B cell (primary cell): ENCODE measurements at regions not wholly inside any gene's neighbourhood (a gene's known extent, or its start where the extent isn't known, plus 50 kb on each side); places are given as distances from the start of the nearest gene placed in this dataset.

Experiments
- ATAC-seq: fragments of 200-7000 bp; cut with Tn5 transposase; one replicate; pipeline ENCODE4 v1.10.0; 2021; ENCODE audit warnings: low read depth, mild to moderate bottlenecking, moderate number of reproducible peaks, moderate library complexity
- CTCF ChIA-PET: fragments of 350-600 bp; sonication (Branson Sonifier 250); formaldehyde crosslinking; loops from one replicate; lab custom pipeline; 2021; ENCODE audit warnings: antibody characterized with exemption, inconsistent platforms; lab: Charles Lee
- POLR2A ChIA-PET: fragments of 350-600 bp; sonication (Branson Sonifier 250); formaldehyde crosslinking; loops from one replicate; lab custom pipeline; 2021; ENCODE audit warnings: antibody characterized with exemption; lab: Charles Lee
- DNase-seq: peaks from one replicate; pipeline ENCODE4 v3.0.0; 2013
- H2AFZ ChIP-seq: 2 replicates; pipeline ENCODE4 v1.6.1; 2012; ENCODE audit warnings: mild to moderate bottlenecking, low read depth, low read length; ENCODE audit not compliant: insufficient read depth, poor library complexity, severe bottlenecking
- H3K27ac ChIP-seq, 2 donors: 1 replicate in 1 of 2; 2 replicates in 1 of 2; pipeline ENCODE4 v1.5.1; 2012 to 2013; ENCODE audit warnings: low read length in 2 of 2, mild to moderate bottlenecking in 2 of 2, moderate library complexity in 1 of 2
- H3K27me3 ChIP-seq, 4 experiments: fragments of 200-600 bp in 1 of 4; sonication (generic) in 1 of 4; replicated peaks in 1 of 4; 1 replicate in 2 of 4; 2 replicates in 2 of 4; pipeline versions ENCODE4 v1.6.1 to v1.7.0; 2013 to 2016; ENCODE audit warnings: low read length in 3 of 4, mild to moderate bottlenecking in 2 of 4, mixed read lengths in 1 of 4, moderate library complexity in 1 of 4; ENCODE audit not compliant: insufficient read depth in 4 of 4, control insufficient read depth in 3 of 4; ENCODE audit errors: control extremely low read depth in 1 of 4
- H3K36me3 ChIP-seq, 2 experiments: replicated peaks in 1 of 2; 1 replicate in 1 of 2; 2 replicates in 1 of 2; pipeline versions ENCODE4 v1.6.1 to v1.7.1; 2013; ENCODE audit warnings: low read length in 1 of 2; ENCODE audit not compliant: insufficient read depth in 2 of 2, control insufficient read depth in 1 of 2; ENCODE audit errors: control extremely low read depth in 1 of 2, extremely low read depth in 1 of 2
- H3K4me1 ChIP-seq, 2 donors: fragments of 200-600 bp in 1 of 2; sonication (generic) in 1 of 2; 1 replicate in 1 of 2; 2 replicates in 1 of 2; pipeline versions ENCODE4 v1.5.1 to v1.6.1; 2013 to 2017; ENCODE audit warnings: low read length in 2 of 2; ENCODE audit not compliant: control insufficient read depth in 2 of 2, insufficient read depth in 2 of 2
- H3K4me2 ChIP-seq: replicated peaks from 2 replicates; pipeline ENCODE3; 2012; ENCODE audit warnings: mild to moderate bottlenecking, low read depth, low read length; ENCODE audit not compliant: poor library complexity, severe bottlenecking
- H3K4me3 ChIP-seq, 5 experiments: fragments of 200-600 bp in 1 of 5; sonication (generic) in 1 of 5; 1 replicate in 3 of 5; 2 replicates in 2 of 5; pipeline versions ENCODE4 v1.5.1 to v1.7.0; 2011 to 2016; ENCODE audit warnings: low read length in 4 of 5, mild to moderate bottlenecking in 4 of 5, low read depth in 2 of 5, control low read depth in 1 of 5, moderate library complexity in 1 of 5; ENCODE audit not compliant: insufficient read depth in 1 of 5; ENCODE audit errors: control extremely low read depth in 1 of 5, extremely low read depth in 1 of 5
- H3K79me2 ChIP-seq: fragments of 200-600 bp; sonication (generic); one replicate; pipeline ENCODE4 v1.6.0; 2016; ENCODE audit warnings: low read length; ENCODE audit not compliant: control insufficient read depth, insufficient read depth
- H3K9ac ChIP-seq: fragments of 200-600 bp; sonication (generic); 2 replicates; pipeline ENCODE4 v1.6.1; 2017; ENCODE audit warnings: mild to moderate bottlenecking, low read length, moderate library complexity
- H3K9me3 ChIP-seq, 3 donors: one replicate each; pipeline versions ENCODE4 v1.6.1 to v1.7.1; 2013; ENCODE audit warnings: low read length in 2 of 3; ENCODE audit not compliant: control insufficient read depth in 2 of 3, insufficient read depth in 1 of 3; ENCODE audit errors: control extremely low read depth in 1 of 3
- H4K20me1 ChIP-seq: 2 replicates; pipeline ENCODE4 v1.6.0; 2012; ENCODE audit warnings: mild to moderate bottlenecking, low read length; ENCODE audit not compliant: insufficient read depth, control insufficient read depth, poor library complexity, severe bottlenecking
- H3K27ac Mint-ChIP-seq: one replicate; pipeline ENCODE4 v1.8.0; 2021; ENCODE audit warnings: mixed read lengths
- H3K27me3 Mint-ChIP-seq: one replicate; pipeline ENCODE4 v1.8.0; 2021; ENCODE audit warnings: mixed read lengths
- H3K4me1 Mint-ChIP-seq: one replicate; pipeline ENCODE4 v1.8.0; 2021; ENCODE audit warnings: mixed read lengths
- H3K4me3 Mint-ChIP-seq: one replicate; pipeline ENCODE4 v1.8.0; 2021; ENCODE audit warnings: mixed read lengths
- H3K9me3 Mint-ChIP-seq: one replicate; pipeline ENCODE4 v1.8.0; 2022; ENCODE audit warnings: mixed read lengths; ENCODE audit not compliant: insufficient read depth
- EZH2 ChIP-seq: IDR thresholded peaks from 2 replicates; pipeline ENCODE4 v1.6.1; 2012; ENCODE audit warnings: borderline replicate concordance, low read depth, mild to moderate bottlenecking, moderate library complexity, low read length; ENCODE audit not compliant: insufficient read depth, poor library complexity, severe bottlenecking
- WGBS: methylation state at CpG from one replicate; pipeline ENCODE4 v1.1.5; 2013; ENCODE audit warnings: missing lambda C conversion rate; ENCODE audit not compliant: insufficient coverage; 5-methylcytosine and 5-hydroxymethylcytosine counted together
- intact Hi-C: fragments of 100-400 bp; cut with micrococcal nuclease; formaldehyde crosslinking; loops from one replicate; pipeline ENCODE4 v1.10.0; 2022
- TF ChIP-seq, protein P1 (sequence below): fragments of 200-600 bp; IDR thresholded peaks from one replicate; pipeline ENCODE4 v1.8.0; 2022; ENCODE audit warnings: antibody characterized with exemption, mild to moderate bottlenecking

- WGBS: no CpG with 5 or more reads among the region's 1 CpG
- Histone ChIP-seq H3K36me3 (no peaks in the 10 kb centered on the region), H2AFZ (no peak overlapping the region), H3K4me3 (no peak overlapping the region), H3K9ac (no peak overlapping the region), H3K4me1 (no peaks in the 10 kb centered on the region), H3K27me3 (no peaks in the 10 kb centered on the region), H3K4me2 (no peak overlapping the region), H3K79me2 (no peaks in the 10 kb centered on the region), H3K27ac (no peak overlapping the region), H4K20me1 (no peaks in the 10 kb centered on the region), H3K9me3 (peaks cover 0 to 10% (median 0%) of the 10 kb centered on the region in 3 donors)
- intact Hi-C loops: no loop called here
- TF ChIP-seq, protein P1, sequence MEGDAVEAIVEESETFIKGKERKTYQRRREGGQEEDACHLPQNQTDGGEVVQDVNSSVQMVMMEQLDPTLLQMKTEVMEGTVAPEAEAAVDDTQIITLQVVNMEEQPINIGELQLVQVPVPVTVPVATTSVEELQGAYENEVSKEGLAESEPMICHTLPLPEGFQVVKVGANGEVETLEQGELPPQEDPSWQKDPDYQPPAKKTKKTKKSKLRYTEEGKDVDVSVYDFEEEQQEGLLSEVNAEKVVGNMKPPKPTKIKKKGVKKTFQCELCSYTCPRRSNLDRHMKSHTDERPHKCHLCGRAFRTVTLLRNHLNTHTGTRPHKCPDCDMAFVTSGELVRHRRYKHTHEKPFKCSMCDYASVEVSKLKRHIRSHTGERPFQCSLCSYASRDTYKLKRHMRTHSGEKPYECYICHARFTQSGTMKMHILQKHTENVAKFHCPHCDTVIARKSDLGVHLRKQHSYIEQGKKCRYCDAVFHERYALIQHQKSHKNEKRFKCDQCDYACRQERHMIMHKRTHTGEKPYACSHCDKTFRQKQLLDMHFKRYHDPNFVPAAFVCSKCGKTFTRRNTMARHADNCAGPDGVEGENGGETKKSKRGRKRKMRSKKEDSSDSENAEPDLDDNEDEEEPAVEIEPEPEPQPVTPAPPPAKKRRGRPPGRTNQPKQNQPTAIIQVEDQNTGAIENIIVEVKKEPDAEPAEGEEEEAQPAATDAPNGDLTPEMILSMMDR: no peak
- TF ChIP-seq EZH2: no peak
- Mint-ChIP-seq H3K4me3 (no peak overlapping the region), H3K4me1 (no peaks in the 10 kb centered on the region), H3K27me3 (no peaks in the 10 kb centered on the region), H3K9me3 (no peaks in the 10 kb centered on the region), H3K27ac (no peak overlapping the region)
- POLR2A ChIA-PET: no interaction called here
- ATAC-seq: no peak
- no peak for DNase-seq
- CTCF ChIA-PET: no interaction called here
These were observed 165.7 kb upstream of the PLSCR5 start for GRCh38 chr3:146770881-146771280.

- Histone ChIP-seq H3K9me3 (peaks cover 0 to 10% (median 0%) of the 10 kb centered on the region in 3 donors), H3K79me2 (no peaks in the 10 kb centered on the region), H3K27ac (no peak overlapping the region), H3K4me3 (no peak overlapping the region), H3K4me1 (no peaks in the 10 kb centered on the region), H3K4me2 (no peak overlapping the region), H3K9ac (no peak overlapping the region), H3K36me3 (no peaks in the 10 kb centered on the region), H4K20me1 (no peaks in the 10 kb centered on the region), H2AFZ (no peak overlapping the region), H3K27me3 (no peaks in the 10 kb centered on the region)
- CTCF ChIA-PET: no interaction called here
- no peak for ATAC-seq
- no peaks in the 10 kb centered on the region for H3K27me3 Mint-ChIP-seq
- H3K4me1 Mint-ChIP-seq: no peaks in the 10 kb centered on the region
- 83% methylated on average over 1 of the region's 2 CpGs for WGBS
- H3K9me3 Mint-ChIP-seq: no peaks in the 10 kb centered on the region
- TF ChIP-seq EZH2: no peak
- TF ChIP-seq, protein P1: no peak
- intact Hi-C loops: no loop called here
- POLR2A ChIA-PET: no interaction called here
- no peak for DNase-seq
- no peak overlapping the region for H3K27ac Mint-ChIP-seq
- no peak overlapping the region for H3K4me3 Mint-ChIP-seq
These were observed 165.2 kb upstream of the PLSCR5 start for GRCh38 chr3:146770301-146770700.
